HG02973 (cell line): ENCODE measurements at regions not wholly inside any gene's neighbourhood (a gene's known extent, or its start where the extent isn't known, plus 50 kb on each side); places are given as distances from the start of the nearest gene placed in this dataset.
"Not testable (repeated sequence)": the region's sequence is repeated elsewhere in the genome, so short reads cannot be mapped to it uniquely, and the experiment has no call there.

ENCODE experiments used
- ATAC-seq: cut with Tn5 transposase; IDR thresholded peaks from one replicate; pipeline ENCODE4 v1.9.1; 2021; ENCODE audit warnings: moderate library complexity; ENCODE audit not compliant: unreplicated experiment

DNA sequence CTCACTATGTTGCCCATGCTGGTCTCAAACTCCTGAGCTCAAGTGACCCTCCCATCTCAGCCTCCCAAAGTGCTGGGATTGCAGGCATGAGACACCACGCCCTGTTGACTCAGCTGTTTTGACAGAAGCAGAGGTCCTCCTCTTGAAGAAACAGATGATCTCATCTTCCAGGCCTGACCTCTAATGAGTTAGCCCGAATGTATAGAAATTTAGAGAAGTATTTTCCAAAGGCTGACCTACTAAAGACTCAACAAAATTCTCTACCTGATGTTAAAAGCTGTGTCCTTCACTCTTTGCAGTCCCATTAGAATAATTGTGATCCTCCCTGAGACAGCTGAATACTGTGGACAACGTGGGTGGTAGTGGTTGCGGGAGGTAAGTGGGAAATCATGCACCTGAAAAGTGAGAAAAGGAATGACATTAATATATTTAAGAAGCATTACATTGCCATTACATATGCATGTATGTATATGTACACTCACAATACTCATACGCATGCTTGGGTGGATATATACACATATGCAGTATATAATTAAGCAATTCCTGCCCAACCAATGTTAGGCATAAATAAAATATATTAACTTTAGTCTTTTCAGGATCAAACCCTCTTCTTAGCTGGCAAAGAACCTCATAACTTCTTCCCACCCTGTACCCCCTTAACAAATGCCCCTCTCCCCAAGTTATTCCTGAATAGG is 204.6 kb upstream of the NR2F2 start:
- no peak for ATAC-seq

DNA sequence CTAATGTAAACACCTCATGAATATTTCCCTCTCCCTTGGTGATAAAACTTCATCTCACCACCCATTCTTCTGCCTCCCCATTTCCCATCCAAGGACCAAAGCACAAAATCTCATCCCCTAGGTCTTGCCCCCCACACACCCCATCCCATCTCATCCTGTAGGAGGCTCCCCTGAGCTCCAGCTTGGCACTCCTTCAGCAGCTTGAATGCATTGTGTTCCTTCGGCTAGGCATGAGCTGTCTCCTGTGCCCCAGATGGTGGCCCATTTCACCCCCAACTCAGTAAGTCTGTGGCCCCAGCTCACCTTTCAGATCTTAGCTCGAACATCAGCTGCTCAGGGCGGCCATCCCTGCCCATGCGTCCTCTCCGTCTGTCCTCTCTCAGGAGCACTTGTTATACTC is 203.6 kb upstream of the NR2F2 start:
- no peak for ATAC-seq

DNA sequence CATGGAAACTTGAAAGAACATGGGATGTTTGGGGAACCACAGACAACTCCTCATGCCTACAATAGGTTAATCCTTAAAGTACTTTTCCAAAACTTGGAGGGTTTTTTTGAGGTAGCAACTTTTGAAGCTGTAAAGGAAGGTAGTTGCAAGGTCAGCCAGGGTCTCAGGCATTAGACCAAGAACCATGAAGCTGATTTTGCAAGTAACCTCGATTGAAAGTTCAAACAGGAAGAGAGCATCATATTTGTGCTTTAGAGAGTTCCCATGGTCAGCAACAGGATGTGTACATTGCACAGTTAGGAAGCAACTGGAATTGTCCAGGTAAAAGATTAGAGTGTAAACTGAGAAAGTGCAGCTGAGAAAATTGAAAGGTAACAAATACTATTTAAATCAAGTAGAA is 199.8 kb upstream of the NR2F2 start:
- ATAC-seq, result no peak

DNA sequence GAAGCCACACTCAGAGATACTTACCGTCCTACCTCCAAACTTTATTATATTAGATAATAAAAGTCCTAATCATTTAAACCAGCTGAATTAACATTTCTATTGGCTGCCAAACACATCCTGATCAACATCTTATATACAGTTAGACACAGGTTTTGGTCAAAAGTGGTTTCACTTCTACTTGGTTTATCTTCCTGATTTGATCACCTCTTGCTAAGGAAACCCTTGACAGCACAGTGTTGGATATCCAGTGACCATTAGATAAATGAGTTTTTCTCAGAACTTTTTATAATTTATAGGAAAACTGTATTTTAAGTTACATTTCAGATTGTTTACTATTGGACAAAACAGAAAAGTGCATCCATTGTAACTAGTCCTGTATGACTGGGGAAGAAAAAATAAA is 198.4 kb upstream of the NR2F2 start:
- no peak for ATAC-seq

DNA sequence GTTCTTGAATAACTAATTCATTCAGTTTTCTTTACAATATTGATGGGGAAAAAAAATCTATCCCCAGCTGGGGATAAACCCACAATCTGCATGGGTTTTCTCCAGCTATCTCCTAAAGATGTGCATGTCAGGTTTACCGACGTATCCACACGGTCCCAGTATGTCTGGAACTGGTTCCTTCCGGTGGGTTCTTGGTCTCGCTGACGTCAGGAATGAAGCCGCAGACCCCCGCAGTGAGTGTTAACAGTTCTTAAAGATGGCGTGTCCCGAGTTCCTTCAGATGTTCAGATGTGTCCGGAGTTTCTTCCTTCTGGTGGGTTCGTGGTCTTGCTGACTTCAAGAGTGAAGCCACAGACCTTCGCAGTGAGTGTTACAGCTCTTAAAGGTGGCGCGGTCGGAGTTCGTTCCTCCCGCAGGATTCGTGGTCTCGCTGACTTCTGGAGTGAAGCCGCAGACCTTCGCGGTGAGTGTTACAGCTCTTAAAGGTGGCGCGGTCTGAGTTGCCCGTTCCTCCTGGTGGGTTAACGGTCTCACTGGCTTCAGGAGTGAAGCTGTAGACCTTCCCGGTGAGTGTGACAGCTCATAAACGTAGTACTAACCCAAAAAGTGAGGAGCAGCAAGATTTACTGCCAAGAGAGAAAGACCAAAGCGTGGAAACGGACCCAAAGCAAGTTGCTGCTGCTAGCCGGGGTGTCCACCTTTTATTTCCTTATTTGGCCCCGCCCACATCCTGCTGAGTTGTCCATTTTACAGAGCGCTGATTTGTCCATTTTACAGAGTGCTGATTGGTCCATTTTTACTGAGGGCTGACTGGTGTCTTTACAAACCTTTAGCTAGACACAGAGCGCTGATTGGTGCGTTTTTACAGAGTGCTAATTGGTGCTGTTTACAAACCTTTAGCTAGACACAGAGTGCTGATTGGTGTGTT is 195.1 kb upstream of the NR2F2 start:
- no peak for ATAC-seq

DNA sequence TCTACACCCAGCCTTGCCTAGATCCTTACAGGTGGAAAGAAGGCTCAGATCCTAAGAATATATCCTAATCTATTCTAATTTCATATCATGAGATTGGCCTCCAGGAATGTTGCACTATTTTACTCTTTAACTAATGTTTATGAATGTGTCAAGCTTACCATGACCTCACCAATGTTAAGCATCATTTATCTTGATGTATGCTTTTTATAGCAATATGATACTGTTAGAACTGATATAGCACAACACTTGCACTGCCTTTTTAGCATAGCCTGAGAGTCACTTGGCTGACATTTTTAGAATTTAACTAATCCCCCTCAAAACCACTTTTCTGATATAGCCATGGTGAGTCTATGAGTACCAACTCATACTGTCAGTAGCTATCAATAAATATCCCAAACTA is 191.5 kb upstream of the NR2F2 start:
- no peak for ATAC-seq

DNA sequence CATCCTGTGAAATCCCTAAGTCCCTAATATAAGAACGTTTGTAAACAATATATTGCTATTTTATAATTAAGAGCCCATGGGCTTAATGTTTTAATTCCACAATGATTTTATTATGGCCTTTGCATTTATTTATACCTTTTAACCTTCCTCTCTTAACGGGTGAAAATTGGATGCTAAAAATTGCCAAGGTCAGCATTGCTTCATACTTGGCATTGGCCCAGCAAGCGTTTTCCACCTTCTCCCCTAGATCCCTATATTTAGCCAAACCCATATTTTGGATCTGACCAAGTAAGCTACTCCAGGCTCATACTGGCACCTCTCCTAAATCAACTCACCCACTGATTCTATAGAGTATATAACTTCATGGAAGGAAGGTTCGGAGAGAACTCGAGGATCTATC is 188.0 kb upstream of the NR2F2 start:
- ATAC-seq, result no peak

DNA sequence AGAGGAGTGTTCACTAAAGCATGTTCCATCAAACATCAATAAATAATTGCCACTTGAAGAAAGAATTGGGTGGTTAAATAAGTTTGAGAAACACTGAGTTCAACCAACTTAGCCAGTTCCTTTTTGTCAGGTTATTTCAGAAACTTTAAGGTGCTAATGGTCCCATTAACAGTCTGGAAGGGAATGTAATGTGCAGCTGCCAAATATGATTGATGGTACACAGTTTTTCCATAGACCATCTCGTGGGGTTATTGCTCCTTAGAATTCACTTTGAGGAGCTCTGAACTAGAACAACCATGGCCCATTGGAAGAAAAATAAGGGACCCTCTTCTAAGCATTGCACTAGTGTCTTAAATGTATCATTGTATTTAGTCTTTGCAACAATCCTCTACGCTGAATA is 185.8 kb upstream of the NR2F2 start:
- no peak for ATAC-seq

DNA sequence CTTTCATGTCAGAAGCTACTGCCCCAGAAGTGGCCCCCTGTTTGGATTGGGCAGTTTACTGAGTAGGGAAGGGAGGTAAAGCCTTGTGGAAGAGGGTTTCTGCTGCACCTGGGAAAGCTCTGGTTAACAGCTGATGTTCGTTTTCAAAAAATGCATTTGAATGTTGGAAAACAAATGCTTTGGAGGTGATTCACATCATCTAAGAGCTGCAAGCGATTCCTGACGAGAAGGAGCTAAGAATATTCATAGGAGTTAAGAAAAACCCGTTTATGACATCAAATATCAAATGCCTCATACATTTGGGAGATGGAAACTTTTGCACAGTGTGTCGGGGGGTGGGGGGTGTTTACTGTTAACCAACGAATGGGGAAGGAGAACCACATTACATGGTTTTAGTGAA is 183.8 kb upstream of the NR2F2 start:
- no peak for ATAC-seq

DNA sequence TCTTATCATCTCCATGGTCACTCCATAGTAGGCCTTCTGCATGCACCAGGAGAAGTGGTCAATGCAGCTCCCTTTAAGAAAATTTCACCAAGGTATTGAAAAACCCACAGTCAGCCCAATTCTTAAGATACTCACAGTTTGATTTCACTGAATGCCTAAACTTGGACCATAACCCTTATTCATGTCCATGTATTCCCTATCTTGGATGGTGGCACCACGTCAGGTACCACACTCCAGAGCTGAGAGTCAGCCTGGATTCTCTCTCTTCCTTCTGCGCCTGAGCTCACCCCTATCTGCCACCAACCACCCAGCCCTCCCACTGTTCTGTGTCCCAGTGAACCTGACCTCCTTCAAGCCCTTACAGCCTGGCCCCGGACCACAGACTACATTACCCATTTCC is 183.2 kb upstream of the NR2F2 start:
- no peak for ATAC-seq

DNA sequence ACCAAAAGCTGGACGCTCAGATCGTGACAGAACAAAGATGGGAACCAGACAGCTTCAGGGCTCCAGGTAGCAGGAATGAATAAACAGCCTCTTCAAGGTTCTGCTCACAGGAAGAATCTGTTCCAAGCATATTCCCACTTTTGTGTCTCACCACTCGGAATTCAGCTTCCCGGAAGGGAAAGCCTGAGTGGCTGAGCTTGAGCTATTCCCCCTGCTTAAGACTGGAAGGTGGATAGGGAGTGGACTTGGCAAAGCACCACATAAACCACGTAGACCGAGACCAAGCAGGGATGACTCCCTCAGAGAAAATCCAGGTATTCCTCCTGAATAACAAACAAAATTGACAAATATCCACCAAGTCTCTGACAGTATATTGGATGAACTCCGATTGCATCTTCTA is 180.2 kb upstream of the NR2F2 start:
- ATAC-seq, result no peak

DNA sequence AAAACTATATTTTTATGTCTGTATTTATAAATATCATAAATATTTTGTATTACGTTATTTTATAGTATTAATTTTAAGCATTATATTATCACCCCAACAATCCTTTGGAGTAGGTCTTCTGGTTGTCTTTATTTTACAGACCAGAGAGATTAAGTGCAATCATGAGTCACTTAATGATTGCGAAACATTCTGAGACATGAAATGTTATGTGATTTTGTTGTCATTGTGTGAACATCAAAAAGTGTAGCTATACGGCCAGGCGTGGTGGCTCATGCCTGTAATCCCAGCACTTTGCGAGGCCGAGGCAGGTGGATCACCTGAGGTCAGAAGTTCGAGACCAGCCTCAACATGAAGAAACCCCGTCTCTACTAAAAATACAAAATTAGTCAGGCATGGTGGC is 178.8 kb upstream of the NR2F2 start:
- not testable (repeated sequence) for ATAC-seq

DNA sequence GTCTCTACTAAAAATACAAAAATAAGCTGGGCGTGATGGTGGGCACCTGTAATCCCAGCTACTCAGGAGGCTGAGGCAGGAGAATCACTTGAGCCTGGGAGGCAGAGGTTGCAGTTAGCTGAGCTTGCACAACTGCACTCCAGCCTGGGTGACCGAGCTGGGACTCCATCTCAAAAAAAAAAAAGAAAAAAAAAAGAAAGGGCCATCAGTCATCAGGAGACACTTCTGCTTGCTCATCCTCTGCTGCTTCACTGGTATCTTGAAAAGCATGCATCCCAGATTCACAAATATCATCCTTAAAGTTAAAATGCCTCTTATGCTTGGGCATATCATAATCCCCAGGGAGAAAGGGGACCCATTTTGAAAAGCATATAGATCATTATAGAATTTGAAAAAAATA is 176.6 kb upstream of the NR2F2 start:
- ATAC-seq, result no peak

DNA sequence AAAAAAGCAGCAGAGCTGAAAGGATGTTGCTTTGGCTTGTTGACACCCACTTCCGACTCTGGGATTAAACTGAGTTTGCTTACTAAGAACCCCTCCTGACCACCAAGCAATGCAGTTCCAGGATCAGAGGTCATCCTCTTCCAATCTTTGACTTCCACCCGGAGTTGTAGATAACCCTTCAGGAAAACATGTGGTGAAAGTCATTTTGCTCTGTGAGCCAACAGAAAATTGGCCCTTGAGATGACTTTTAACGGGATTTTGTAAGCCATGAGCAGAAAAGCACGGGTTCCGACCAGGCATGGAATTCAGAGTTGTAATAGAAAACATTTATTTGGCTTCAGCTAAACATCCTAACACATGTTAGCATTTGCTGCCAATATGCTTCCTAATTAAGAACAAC is 171.6 kb upstream of the NR2F2 start:
- ATAC-seq, result no peak

DNA sequence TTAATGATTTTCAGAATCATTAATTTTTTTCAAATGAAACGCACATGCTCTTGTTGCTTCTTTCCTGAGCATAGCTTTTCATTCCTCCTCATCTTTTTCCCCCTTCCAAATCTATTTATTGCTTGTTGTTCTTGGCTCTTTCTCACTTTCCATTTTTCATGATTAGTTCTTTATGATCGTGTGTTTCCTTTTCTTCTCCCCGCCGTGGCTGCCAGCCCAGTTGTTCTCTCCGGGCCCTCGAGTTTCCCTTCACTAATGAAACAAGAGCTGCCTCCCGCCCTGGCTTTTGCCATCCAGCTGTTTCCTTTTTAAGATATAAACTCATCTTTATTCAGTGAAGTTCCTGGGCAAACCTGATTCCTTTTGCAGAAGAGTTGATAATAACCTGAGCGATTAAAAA is 170.2 kb upstream of the NR2F2 start:
- ATAC-seq, result no peak

DNA sequence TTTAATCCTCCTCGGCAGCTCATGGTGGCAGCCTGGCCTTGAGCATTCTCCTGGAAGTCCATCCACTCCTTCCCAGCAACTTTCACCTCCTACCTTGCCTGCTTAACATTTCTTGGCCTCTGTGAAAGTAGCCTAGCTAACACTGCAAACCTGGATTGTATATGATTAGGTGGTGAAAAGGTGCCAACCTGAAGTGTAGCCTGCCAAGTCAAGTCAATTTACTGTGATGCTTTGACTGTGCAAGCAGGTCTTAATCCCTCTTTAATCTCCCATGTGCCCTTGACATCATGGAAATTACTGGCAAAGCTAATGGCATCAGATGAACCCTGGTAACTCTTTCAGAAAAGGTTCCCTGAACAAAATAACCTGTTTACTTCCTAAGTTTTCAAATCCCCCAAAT is 169.7 kb upstream of the NR2F2 start:
- ATAC-seq, result no peak

DNA sequence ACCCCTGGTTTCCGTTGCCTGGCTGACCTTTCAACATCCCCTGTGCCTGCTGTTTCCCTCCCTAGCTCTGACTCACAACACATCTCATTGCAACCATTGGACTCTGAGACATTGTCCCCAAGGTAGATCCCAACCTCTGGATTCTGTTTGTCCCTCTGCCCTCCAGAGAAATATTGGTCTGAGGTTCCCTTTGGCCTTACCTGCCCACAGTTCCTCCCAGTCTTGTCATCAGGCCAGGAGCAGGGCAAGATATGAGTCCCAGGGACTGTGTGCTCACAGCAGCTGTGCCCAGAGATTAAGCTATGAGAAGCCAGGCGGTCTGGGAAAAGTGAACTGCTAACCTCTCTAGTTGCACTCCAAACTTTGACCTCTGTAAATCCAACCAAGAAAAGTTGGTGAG is 168.2 kb upstream of the NR2F2 start:
- no peak for ATAC-seq

DNA sequence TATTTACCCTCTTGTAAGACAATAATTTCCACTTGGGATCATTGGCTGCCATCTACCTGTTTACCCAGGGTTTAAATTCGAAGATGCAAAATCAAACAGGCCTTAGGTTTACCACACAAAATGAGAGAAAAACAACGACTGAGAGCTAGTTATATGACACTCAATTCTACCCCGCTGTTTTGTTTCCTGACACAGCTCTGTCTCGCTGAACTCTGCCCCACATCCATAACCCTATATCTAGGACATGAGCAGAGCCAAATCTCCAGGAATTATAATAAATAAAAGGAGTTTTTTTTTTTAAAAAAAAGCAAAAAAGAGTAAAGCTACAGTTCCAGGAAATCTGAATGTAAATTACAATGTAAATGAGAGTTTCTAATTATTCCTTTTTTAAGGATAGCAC is 165.4 kb upstream of the NR2F2 start:
- ATAC-seq, result no peak

DNA sequence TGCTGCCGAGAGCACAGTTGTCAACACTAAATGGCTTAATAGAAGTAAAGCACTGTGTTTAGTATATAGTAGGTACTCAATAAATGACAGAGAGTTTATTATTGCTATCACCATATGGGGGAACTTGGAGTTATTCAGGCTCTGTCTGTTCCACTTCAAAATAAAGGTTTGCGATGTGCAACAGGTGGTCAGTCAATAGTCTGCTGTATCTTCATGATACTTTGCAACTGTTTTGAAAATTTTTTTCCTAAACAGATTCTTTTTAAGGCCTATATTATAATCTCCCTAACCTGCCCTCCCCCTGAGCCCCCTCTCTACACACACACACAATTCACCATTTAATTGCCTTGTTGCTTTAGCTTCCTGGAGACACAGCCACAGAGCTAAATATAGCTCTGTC is 164.7 kb upstream of the NR2F2 start:
- ATAC-seq, result no peak

DNA sequence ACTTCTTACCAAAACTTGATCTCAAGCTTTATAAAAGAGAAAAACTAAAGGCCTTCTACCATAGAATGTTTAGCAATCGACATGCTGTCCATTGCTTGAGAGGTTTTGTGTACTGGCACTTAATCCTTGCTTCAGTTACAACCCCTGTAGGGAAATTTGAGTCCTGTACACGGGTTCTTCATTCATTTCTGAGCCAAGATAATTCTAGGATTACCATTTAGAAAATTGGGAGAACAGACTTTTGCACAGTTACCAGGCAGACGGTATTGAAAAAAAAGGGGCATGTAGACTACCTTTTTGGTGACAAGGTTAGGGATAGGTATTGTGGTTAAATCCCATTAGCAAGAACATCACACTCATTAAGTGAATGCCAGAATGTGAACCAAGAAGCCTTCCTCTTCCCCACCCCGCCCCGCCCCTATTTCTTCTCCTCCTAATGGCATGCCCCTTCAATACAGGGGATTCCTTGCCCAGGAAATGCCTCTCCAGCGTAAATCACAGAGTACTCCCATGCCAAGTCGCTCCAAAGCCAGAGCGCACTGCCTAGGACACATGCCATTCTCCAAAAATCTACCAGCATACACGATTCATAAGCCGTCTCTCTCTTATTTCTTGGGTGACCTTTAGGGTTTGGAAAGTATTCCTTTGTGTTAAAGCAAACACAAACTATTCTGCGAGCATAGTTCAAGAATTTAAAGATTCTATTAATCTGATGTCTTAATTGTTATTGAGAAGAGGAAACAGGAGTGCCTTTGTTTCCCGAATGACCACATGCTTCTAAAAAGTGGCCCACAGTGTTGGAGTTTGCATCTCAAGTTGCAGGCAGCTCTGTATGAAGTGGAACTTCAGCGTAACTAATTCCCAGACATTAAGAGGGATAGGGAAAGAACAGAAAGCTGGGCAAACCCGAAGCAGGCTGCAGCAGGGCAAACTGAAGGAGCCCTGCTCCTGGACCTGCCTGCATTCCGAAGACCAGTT is 164.0 kb upstream of the NR2F2 start:
- no peak for ATAC-seq

DNA sequence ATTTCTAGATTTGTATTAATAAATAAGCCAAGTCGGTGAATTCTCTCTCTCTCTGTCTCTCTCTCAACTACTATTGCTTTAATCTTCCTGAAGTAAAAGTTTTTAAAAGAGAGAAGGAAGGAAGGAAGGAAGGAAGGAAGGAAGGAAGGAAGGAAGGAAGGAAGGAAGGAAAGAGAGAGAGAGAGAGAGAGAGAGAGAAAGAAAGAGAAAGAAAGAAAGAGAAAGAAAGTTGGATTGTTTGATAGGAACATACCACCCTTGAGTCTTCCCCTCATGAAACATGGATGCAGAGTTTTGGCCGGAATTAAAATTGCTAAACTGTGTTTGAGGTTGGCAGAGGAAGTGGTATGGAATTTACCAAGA is 159.9 kb upstream of the NR2F2 start:
- not testable (repeated sequence) for ATAC-seq
